Stimulated activated CD4-positive, alpha-beta T cell treated with anti-CD3 and anti-CD28 coated beads, Interleukin-12 subunit alpha, Interleukin-12 subunit beta, amount 100 ng/mL, for 4 hours (primary cell): ENCODE measurements at regions not wholly inside any gene's neighbourhood (a gene's known extent, or its start where the extent isn't known, plus 50 kb on each side); places are given as distances from the start of the nearest gene placed in this dataset.
"Not testable (repeated sequence)": the region's sequence is repeated elsewhere in the genome, so short reads cannot be mapped to it uniquely, and the experiment has no call there.

Experiments
- DNase-seq: peaks from one replicate; pipeline ENCODE4 v3.0.0-alpha.2; 2020

DNA sequence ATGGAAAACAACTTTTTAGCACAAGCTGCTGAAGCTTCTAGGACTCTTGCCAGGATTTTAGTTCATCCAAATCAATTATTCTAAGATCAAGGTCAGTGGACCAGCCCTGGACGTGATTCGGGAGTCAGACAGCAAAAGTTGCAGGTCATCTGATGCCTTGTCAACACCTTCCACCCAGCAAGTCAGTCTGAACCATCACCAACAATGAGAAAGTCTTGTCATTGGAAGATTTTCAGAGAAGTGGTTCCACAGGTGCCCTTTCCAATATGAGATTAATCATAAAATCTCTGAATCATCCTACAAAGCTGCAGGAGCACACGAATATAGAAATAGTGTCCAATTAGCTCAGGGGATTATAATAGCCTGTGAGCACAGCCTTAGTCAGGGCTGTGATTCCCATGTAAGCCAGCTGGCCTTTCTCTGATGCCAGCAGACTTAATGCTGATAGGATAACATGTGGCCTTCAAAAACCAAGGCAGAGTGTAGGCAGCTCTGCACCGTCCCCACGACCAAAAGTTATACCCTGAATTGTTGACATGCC is 445.0 kb upstream of the TRPC7 start:
- no peak for DNase-seq

DNA sequence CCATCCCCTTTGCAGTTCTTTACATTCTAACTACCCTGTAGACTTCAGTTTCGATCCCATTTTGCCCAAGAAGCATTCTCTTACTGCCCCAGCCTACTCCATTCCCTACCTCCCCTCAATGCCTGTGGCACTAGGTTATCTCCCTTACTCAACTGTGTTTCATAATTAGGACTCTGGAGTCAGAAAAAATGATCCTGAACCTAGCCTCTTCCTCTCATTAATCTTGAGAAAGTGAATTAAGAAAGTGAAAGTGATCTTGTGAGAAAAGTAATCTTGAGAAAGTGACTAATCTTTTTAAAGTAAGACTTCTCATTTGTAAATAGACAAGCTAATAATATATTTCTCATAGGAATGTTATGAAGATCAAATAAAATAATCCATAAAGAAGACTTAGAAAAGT is 444.0 kb upstream of the TRPC7 start:
- DNase-seq, result no peak

DNA sequence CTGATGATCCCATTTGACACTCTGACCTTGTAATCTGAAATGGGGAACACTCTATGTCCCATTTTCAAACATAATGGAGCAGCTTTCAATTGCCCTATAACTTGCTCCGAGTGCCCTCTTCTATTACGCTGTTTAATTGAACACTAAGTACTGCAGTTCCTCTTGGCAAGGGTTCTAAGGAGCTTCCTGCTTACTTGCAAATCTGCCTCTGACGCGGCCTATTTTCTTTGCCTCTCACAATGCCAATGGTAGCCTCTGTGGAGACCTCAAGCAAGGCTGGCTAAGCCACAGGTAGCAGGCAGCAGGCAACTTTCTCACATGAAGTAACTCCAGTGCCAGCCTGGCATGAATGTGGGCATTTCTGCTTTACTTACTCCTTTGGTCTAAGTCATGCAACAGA is 443.4 kb upstream of the TRPC7 start:
- DNase-seq, result no peak

DNA sequence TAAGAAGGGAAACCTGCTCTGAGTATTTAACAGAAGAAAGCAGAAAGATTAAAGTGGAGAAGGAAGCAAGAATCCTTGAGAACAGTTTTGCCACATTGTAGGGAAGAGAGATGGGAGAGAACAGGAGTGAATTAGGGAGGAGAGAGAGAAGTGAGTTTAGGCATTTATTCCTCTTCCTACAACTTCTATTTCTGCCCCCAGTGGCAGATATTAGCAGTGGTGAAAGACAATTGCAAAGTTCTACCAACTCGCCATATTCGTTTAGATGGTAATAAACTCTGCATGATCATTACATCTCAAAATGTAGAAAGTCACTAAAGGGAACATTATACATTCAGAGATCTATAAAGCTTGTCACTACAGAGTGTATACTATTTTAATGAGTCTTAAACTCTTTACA is 440.1 kb upstream of the TRPC7 start:
- DNase-seq, result no peak

DNA sequence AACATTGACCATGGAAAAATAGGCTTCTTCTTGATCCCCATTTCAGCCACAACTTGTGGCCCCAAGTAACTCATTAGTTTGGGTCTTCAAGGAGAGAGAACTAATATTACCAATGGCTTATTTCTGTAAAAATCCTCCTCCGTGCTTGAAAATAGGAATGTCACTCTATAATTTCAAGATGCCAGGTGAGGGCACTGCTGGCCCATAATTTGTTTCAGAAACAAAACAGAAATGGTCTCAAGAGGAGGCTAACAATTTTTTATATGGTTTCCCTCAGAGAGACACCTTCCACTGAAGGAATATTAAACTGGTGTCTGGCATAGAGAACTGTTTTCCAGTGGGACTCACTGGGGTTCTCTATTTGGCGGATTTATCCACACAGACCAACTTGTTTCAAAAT is 437.0 kb upstream of the TRPC7 start:
- no peak for DNase-seq

GRCh38 chr5:136799806-136800372 is 434.5 kb upstream of the TRPC7 start:
- no peak for DNase-seq

GRCh38 chr5:136793300-136793699 is 428.0 kb upstream of the TRPC7 start:
- no peak for DNase-seq

DNA sequence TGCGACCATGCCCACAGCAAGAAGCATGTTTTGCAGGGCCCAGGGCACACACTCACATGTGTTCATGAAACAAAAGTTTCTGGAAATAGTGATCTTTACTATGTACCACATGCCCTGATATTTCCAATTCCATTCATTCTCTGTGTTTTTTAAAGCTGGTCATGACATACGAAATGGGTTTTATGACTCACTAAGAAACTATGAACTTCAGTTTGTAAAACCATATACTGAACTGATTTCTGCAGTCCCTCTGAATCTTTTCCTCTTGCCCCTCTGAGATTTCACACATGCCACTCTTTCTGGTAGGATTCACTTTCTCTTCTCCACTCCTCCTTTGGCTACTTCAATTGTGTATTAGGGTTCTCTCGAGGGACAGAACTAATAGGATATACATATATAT is 416.1 kb upstream of the TRPC7 start:
- no peak for DNase-seq

DNA sequence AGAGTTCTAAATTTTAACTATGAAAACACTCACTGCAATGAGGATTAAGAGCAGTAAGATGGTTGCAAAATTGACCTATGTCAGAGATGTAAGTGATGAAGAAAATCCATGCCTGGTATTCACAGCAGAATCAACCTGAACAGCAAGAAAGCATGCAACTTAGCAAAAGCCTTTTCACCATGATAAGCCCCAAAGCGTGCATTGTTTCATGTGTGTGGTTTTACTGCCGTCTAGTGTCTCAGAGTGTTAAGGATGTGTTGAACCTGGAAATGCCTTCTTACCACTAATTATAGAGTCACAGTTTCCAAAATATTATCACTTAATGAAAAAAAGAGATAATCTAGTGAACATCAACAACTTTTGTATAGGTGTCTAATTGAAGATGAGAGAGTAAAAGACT is 415.2 kb upstream of the TRPC7 start:
- no peak for DNase-seq

GRCh38 chr5:136776022-136776927 is 410.9 kb upstream of the TRPC7 start:
- no peak for DNase-seq

GRCh38 chr5:136772491-136772890 is 407.1 kb upstream of the TRPC7 start:
- no peak for DNase-seq

GRCh38 chr5:136769900-136770684 is 404.7 kb upstream of the TRPC7 start:
- peak; percentile 7 for DNase-seq

- no peak for DNase-seq
Observed at GRCh38 chr5:136769093-136769492, 403.7 kb upstream of the TRPC7 start.

- DNase-seq, result no peak
Observed at GRCh38 chr5:136768457-136768856, 403.1 kb upstream of the TRPC7 start.

- no peak for DNase-seq
Observed at GRCh38 chr5:136766456-136766855, 401.1 kb upstream of the TRPC7 start.

- no peak for DNase-seq
Observed at GRCh38 chr5:136764601-136765000, 399.3 kb upstream of the TRPC7 start.

DNA sequence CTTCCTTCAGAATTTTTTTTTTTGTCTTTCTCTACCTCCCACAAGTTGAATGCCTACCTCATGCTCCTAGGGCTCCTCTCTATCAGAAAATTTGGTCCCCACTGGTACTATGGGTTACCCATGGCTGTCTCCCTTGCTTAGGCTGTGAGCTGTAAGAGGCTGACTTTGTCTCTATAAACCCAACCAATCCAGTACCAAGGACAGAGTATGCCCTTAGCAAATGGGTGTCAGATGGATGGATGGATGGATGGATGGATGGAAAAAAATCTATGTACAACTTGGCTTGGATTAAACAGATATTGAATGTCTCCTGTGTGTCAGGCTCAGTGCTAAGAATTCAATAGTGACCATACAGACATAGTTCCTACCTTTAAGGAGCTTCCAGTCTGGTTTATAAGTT is 398.2 kb upstream of the TRPC7 start:
- no peak for DNase-seq

- no peak for DNase-seq
Observed at GRCh38 chr5:136754216-136754615, 388.9 kb upstream of the TRPC7 start.

DNA sequence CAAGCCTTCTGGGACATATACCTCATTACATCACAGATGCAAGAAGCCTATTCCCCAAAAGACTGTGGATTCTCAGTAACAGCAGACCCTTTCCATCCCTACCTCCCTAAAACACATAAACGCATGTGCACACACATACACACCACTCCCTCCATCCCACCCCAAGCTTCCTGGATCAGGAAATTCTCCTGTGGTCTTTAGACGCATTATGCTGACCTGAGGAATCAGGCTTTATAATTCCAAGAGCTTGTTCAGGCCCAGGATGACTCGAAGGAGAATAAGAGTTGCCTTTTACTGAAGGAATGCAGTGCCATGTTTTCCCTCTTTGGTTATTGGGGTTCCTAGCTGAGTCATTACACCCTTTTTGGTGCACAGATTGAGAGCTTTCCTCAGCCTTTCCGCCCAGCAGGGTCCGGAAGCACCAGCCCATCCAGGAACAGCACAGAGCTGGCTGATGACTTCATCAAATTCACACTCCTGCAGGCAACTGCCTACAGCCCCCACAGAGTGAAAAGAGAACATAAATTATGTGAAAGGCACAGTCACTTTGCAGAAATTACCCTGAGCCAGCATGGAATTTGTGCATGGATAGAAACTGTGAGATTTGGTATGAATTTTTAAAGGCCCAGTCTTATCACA is 385.0 kb upstream of the TRPC7 start:
- no peak for DNase-seq

GRCh38 chr5:136749016-136749415 is 383.7 kb upstream of the TRPC7 start:
- no peak for DNase-seq

DNA sequence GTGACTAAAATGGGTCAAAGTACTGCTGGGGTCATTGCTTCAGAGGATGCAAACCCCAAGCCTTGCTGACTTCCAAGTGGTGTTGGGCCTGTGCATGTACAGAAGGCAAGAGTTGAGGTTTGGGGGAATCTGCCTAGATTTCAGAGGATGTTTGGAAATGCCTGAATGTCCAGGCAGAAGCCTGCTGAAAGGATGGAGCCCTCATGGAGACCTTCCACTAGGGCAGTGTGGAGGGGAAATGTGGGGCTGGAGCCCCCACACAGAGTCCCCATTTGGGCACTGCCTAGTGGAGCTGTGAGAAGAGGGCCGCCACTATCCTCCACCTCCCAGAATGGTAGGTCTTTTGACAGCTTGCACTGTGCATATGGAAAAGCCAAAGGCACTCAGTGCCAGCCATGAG is 377.7 kb upstream of the TRPC7 start:
- DNase-seq, result no peak

DNA sequence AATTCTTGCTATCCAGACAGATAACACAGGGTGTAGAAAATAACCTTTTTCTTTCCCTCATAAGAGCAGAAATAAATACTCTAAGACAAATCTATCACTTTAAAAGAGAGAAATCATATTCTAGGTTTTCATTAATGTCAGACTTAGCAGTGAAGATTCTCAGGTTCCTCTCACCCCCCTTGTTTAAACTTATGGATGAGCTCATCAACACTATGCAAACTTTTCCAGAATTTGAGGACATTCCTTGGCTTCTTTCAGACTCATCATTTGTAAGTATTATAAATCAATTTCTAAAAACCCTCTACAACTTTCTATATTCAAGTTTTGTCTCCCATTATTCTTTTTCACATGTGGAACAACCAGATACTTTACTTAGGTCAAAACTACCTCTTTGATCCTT is 374.9 kb upstream of the TRPC7 start:
- DNase-seq, result no peak

DNA sequence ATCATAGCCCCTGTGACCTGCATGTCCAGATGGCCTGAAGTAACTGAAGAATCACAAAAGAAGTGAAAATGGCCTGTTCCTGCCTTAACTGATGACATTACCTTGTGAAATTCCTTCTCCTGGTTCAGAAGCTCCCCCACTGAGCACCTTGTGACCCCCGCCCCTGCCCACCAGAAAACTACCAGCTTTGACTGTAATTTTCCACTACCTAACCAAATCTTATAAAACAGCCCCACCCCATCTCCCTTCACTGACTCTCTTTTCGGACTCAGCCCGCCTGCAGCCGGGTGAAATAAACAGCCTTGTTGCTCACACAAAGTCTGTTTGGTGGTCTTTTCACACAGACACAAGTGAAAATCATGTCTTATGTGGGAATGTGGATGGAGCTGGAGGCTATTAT is 373.9 kb upstream of the TRPC7 start:
- not testable (repeated sequence) for DNase-seq
